Cardiac fibroblast (primary cell): ENCODE measurements at regions not wholly inside any gene's neighbourhood (a gene's known extent, or its start where the extent isn't known, plus 50 kb on each side); places are given as distances from the start of the nearest gene placed in this dataset.

Experiments
- DNase-seq, 2 donors: peaks; one replicate each; pipeline versions ENCODE4 v3.0.0 to v3.0.0-alpha.2; 2010; ENCODE audit warnings: low read depth in 2 of 2
- H3K4me3 ChIP-seq, 2 donors: replicated peaks in 1 of 2; 1 replicate in 1 of 2; 2 replicates in 1 of 2; pipeline ENCODE4 v1.5.1; 2011; ENCODE audit warnings: low read depth in 2 of 2, low read length in 2 of 2, mild to moderate bottlenecking in 2 of 2, moderate library complexity in 1 of 2
- TF ChIP-seq, protein P1 (sequence below): IDR thresholded peaks from one replicate; pipeline ENCODE4 v1.5.1; 2011; ENCODE audit warnings: low read depth, mild to moderate bottlenecking, low read length, inconsistent platforms

DNA sequence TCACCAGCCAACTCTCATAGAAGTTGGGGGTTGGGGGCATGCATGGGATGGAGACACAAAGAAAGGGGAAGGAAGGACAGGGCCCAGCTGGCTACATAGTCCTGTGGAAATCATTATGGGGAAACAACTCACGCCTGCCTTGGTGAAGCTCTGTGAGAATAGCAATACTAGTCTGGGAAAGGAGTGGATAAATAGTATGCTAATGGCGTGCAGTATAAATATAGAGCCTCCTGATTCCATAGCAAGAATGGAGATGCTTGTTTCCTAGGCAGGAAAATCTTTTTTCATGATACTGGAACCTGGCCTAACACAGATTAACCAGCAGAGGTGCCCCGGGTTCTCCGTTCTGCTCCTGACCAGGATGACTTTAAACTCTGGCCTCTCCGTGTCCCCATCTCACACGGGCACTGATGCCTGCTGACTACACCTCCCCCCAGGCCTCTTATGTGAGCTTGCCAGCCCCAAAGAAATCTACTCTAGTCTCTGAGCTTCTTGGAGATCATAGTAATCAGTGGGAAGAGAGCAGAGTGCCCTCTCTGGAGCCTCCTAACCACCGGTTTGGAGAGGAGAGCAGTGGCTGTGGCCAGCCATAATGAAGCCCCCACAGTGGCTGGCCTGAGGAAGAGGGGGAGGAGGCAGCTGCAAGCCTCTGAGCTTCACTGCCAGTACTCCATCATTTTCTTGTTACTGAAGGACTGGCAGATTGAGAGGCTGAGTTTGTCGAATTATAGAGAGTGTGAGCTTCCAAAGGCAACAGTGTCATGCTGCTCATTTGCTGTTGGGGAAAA is 355.0 kb upstream of the SEMA6D start:
- TF ChIP-seq, protein P1, sequence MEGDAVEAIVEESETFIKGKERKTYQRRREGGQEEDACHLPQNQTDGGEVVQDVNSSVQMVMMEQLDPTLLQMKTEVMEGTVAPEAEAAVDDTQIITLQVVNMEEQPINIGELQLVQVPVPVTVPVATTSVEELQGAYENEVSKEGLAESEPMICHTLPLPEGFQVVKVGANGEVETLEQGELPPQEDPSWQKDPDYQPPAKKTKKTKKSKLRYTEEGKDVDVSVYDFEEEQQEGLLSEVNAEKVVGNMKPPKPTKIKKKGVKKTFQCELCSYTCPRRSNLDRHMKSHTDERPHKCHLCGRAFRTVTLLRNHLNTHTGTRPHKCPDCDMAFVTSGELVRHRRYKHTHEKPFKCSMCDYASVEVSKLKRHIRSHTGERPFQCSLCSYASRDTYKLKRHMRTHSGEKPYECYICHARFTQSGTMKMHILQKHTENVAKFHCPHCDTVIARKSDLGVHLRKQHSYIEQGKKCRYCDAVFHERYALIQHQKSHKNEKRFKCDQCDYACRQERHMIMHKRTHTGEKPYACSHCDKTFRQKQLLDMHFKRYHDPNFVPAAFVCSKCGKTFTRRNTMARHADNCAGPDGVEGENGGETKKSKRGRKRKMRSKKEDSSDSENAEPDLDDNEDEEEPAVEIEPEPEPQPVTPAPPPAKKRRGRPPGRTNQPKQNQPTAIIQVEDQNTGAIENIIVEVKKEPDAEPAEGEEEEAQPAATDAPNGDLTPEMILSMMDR = no peak
- no peak overlapping the region for H3K4me3 ChIP-seq
- no peak for DNase-seq

DNA sequence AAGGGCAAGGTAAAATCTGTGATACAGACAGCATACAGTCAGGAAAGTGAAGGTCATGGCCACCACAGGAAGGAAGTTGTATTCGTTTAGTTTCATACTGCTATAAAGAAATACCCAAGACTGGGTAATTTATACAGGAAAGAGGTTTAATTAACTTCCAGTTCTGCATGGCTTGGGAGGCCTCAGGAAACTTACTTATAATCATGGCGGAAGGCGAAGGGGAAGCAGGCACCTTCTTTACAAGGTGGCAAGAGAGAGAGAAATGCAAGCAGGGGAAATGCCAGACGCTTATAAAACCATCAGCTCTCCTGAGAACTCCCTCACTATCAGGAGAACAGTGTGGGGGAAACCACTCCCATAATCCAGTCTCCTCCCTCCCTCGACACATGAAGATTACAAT is 353.7 kb upstream of the SEMA6D start:
- DNase-seq = no peak
- no peak overlapping the region for H3K4me3 ChIP-seq
- TF ChIP-seq, protein P1 = no peak

DNA sequence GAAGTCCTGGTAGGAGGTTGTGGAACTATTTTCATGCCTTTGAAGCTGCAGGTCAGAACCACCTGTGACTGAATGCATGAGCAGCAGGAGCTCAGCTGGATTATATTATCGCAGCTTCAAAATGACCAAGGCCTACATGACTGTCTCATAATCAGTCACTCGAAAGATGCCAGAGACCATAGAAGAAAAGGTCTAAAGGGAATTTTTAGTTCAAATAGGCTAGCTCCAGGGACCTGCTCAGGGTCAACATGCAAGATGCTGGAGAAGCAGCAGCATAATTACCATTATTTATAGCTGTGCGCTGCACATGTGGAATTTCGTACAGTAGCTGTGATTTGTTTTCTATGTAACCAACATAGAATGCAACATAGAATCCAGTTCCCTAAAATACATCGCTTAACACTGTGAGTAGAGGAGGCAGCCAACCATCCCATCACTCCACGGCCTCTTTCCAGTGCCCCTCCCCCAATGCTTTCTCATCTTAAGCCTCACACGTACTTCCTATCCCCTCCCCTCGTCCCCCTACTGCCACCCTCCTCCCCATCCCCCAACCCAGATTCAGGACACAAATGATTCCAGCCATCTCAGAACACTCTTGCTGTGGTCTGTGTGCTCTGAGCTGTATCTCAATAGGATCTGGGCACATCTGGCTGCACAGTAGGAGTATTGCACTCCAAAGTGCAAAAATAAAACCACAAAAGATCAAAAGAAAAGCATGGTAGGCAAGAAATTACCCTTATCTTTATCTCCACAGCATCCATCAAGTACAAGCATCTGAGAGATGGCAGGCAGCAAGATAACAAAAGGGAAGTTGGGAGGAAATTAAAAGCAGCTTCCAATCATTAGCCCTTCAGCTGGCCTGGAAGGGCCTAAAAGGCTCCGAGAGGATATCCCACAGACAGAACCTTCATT is 352.8 kb upstream of the SEMA6D start:
- H3K4me3 ChIP-seq = no peak overlapping the region
- DNase-seq = no peak
- TF ChIP-seq, protein P1 = no peak

DNA sequence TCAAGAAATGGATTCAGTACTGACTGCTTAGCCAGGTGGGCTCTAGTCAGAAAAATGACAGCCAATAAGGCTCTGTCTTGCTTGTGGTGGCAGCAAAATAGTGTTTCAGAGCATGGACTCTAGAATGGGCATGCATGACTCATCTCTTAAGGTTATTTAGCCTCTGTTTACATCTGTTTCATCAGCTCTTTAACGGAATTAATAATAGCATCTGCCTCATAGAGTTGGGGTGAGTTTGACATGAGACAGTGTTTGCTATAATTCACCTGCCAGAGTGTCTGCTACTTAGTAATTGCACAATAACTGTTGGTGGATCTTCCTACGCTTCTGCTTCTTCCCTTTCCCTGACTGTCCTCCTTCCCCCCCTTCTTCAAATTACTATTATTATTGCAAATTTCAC is 350.4 kb upstream of the SEMA6D start:
- DNase-seq = no peak
- H3K4me3 ChIP-seq = no peak overlapping the region
- TF ChIP-seq, protein P1 = no peak

DNA sequence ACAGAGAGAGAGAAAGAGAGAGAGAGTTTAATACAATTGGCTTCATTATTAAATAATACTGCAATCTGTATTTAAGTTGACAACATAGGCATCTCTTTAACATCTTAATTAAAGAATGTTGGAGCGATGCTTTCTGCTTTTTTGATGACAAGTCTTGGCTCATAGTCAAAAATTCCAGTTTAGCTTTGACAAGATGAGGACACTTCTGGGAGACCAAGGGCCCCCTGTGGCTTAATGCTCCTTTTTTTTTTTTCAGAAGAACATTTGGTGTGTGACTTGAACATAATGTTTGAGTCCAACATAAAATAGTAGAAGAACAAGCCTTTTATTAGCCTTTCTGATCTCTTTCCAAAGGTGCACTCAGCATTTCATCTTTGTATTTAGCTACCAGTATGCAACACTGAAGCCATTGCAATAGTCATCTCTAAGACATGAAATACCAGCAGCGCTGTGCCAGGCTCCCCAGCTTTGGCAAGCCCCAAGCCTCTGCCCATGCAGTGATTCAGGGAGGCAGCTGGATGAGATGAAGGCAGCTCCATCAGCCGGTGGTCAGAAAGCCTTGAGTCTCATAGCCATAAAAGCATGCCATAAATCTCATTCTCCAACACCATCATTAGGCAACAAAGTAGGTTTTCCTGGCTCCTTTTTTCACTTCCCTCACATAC is 349.4 kb upstream of the SEMA6D start:
- TF ChIP-seq, protein P1 = no peak
- no peak for DNase-seq

DNA sequence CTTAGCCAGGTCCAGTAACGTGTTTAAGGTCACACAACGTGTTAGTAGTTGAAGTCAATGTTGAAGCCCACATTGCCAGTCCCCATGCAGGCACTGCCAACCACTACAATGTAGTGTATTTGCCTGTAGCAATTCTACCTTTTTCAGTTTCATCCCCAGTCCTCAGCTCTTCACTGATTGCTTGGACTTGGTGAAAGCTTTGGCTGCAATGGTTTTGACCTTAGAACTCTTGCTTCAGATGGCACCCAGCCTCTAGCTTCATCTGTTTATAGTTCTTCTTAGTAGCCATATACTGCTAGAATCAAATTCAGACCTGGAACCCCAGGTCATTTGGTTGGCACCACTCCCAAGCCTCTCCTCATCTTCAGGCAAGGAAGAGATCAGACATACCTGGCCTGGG is 345.4 kb upstream of the SEMA6D start:
- DNase-seq = no peak
- TF ChIP-seq, protein P1 = no peak
- H3K4me3 ChIP-seq = no peak overlapping the region

More for the DNA sequence above, 349.4 kb upstream of the SEMA6D start:
- H3K4me3 ChIP-seq = no peak overlapping the region
